NCI-H128 (cell line): ENCODE measurements at regions not wholly inside any gene's neighbourhood (a gene's known extent, or its start where the extent isn't known, plus 50 kb on each side); places are given as distances from the start of the nearest gene placed in this dataset.

ENCODE experiments used
- DNase-seq: peaks from one replicate; lab custom pipeline; 2025; ENCODE audit not compliant: unreplicated experiment; lab: John Stamatoyannopoulos, UW

- DNase-seq: no peak
Measured at GRCh38 chr7:32266932-32267475, 196.8 kb upstream of the PDE1C start.

GRCh38 chr7:32264702-32265284 lies 194.6 kb upstream of the PDE1C start:
- DNase-seq: no peak

- DNase-seq: no peak
Measured at GRCh38 chr7:32263611-32264010, 193.4 kb upstream of the PDE1C start.

- no peak for DNase-seq
Measured at GRCh38 chr7:32262315-32262714, 192.1 kb upstream of the PDE1C start.

- DNase-seq: no peak
Measured at GRCh38 chr7:32259931-32260596, 189.9 kb upstream of the PDE1C start.

GRCh38 chr7:32258265-32258664 lies 188.1 kb upstream of the PDE1C start:
- DNase-seq: no peak

GRCh38 chr7:32257621-32258020 lies 187.4 kb upstream of the PDE1C start:
- DNase-seq: no peak

- DNase-seq: no peak
Measured at GRCh38 chr7:32256811-32257210, 186.6 kb upstream of the PDE1C start.

GRCh38 chr7:32256376-32256775 lies 186.2 kb upstream of the PDE1C start:
- no peak for DNase-seq

- DNase-seq: no peak
Measured at GRCh38 chr7:32255036-32255435, 184.8 kb upstream of the PDE1C start.

GRCh38 chr7:32253299-32253698 lies 183.1 kb upstream of the PDE1C start:
- DNase-seq: no peak

GRCh38 chr7:32251659-32252058 lies 181.5 kb upstream of the PDE1C start:
- no peak for DNase-seq

- no peak for DNase-seq
Measured at GRCh38 chr7:32250471-32251260, 180.5 kb upstream of the PDE1C start.

GRCh38 chr7:32250003-32250402 lies 179.8 kb upstream of the PDE1C start:
- DNase-seq: no peak

- no peak for DNase-seq
Measured at GRCh38 chr7:32248522-32248921, 178.3 kb upstream of the PDE1C start.

- no peak for DNase-seq
Measured at GRCh38 chr7:32244806-32245345, 174.7 kb upstream of the PDE1C start.

- no peak for DNase-seq
Measured at GRCh38 chr7:32243687-32244290, 173.6 kb upstream of the PDE1C start.

- DNase-seq: no peak
Measured at GRCh38 chr7:32242436-32242835, 172.2 kb upstream of the PDE1C start.

- DNase-seq: no peak
Measured at GRCh38 chr7:32241636-32242035, 171.4 kb upstream of the PDE1C start.

GRCh38 chr7:32239764-32240163 lies 169.6 kb upstream of the PDE1C start:
- no peak for DNase-seq

GRCh38 chr7:32228601-32229000 lies 158.4 kb upstream of the PDE1C start:
- DNase-seq: no peak
